ENCODE measurements at regions not wholly inside any gene's neighbourhood (a gene's known extent, or its start where the extent isn't known, plus 50 kb on each side); places are given as distances from the start of the nearest gene placed in this dataset.

DNA sequence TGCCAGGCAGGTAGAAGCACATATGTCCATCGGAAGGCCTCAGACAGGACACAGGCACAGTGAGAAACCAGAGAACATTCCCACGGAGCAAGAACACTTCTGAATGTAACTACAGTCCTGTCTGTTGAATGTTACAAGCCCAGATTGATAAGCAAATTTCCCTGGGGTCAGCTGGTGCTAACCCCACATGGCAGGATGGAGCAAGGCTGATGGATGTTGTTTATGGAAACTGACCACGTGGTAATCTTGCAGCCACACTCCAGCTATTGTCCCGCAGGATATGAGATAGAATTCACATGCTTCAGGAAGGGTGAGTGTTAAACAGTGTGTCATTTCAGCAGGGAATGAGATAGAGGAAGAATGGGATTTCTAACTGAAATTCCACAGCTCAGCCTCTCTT, 138.8 kb upstream of the COPS8 start (continued):
- TF ChIP-seq, protein P1, sequence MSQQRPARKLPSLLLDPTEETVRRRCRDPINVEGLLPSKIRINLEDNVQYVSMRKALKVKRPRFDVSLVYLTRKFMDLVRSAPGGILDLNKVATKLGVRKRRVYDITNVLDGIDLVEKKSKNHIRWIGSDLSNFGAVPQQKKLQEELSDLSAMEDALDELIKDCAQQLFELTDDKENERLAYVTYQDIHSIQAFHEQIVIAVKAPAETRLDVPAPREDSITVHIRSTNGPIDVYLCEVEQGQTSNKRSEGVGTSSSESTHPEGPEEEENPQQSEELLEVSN (IDR thresholded peaks at IDR 0.05): no peak
- no peak for TF ChIP-seq RNF2 (IDR thresholded peaks at IDR 0.05; ENCODE audit: borderline replicate concordance, low read depth, low read length, missing control alignments, poor library complexity, severe bottlenecking)

All from H1 (cell line).